Globus pallidus (tissue), 1 donor: ENCODE measurements at regions not wholly inside any gene's neighbourhood (a gene's known extent, or its start where the extent isn't known, plus 50 kb on each side); places are given as distances from the start of the nearest gene placed in this dataset.
"Not testable (repeated sequence)": the region's sequence is repeated elsewhere in the genome, so short reads cannot be mapped to it uniquely, and the experiment has no call there.

Experiments used
- DNase-seq: peaks from one replicate; pipeline ENCODE4 v3.0.0-alpha.2; 2015; ENCODE audit warnings: low spot score

- DNase-seq = no peak
Measured at GRCh38 chr12:5096241-5096924, 52.7 kb downstream of the KCNA5 start.

DNA sequence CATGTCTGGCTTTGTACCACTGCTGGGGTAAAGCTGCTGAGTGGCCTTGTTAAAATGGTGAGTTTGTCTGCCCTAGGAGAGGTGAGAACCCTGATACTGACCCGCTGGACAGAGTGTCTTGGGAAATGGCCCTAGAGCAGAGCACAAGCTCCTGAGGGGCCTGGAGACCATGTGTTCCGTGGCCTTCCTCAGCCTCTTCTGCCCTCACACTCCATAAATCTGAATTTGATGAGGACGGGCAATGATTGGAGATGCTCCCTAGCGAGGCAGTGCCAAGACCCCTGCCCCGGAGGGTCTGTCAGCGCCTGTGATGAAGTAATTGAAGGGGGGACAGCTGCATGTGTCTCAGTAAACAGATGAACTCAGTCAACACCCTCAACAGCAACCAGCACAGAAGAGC lies 54.1 kb downstream of the KCNA5 start:
- DNase-seq = no peak

GRCh38 chr12:5099136-5099535 lies 55.5 kb downstream of the KCNA5 start:
- DNase-seq = no peak

DNA sequence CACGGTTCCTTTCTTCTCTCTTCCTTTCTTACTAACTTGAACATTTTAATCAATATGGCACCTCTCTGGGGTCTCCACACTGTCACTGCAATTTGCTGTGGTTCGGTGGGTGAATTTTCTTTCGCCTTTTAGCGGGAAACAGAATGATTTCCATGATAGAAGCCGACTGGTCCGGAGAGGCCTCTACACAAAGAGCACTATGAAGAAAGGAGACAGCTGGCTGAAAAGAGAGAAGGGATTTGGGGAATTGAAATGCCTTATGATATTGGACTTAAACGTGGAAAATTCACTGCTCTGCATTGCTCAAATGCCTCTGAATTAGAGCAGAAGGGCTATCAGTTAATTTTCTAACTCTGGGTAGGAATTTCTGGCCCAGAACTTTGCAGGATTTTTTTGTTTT lies 55.9 kb downstream of the KCNA5 start:
- no peak for DNase-seq

DNA sequence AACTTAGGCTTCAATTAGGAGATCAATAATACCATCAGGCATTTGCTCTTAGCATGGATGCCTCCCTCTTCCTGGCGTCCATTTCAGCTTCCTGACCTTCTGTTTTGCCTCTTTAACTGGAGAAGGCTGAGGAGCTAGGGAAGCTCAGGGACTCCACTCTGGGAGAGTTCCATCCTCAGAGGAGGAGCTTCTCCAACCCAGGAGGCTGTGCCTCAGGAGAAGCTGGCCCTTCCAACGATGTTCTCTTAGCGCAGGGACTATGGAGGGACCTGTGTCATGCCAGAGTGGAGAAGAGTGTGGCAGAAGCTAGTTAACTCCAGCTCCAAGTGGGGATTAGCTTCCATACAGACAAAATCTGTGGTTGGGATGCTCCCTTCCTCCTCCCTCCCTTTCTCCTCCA lies 58.0 kb downstream of the KCNA5 start:
- DNase-seq = no peak

GRCh38 chr12:5102261-5102789 lies 58.6 kb downstream of the KCNA5 start:
- no peak for DNase-seq

DNA sequence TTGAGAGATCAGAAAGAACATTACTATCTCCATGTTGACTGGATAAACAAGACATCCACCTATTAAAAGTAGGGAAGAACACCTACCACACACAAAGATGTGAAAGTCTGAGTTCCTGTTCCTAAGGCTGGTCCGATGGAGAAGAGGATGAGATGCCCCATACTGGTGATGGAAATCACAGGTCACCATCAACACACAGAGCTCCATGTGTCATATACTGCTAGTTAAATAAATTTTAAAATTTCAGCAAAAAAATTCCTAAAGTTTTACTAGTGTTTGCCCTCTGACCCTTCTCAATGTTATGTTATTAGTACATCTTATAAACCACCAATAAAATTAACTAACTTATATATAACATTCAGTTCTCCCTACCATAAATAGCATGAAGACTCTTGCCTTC lies 59.1 kb downstream of the KCNA5 start:
- no peak for DNase-seq

DNA sequence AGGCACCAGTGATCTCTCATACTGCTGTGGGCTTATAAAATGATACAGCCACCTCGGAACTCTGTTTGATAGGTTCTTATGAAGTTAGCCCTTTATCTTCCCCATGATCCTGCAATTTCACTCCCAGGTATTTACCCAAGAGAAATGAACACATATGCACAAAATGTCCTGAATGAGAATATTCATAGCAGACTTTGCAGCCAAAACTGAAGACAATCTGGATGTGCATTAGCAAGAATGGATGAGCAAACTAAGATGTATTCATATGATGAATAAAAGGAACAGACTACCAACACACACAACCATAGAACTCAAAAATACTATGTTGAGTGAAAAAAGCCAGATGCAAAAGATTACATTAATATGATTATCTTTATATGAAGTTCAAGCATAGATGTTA lies 66.7 kb downstream of the KCNA5 start:
- DNase-seq = no peak

GRCh38 chr12:5114436-5114835 lies 70.8 kb downstream of the KCNA5 start:
- DNase-seq = no peak

- DNase-seq = not testable (repeated sequence)
Measured at GRCh38 chr12:5121784-5122183, 78.1 kb downstream of the KCNA5 start.

DNA sequence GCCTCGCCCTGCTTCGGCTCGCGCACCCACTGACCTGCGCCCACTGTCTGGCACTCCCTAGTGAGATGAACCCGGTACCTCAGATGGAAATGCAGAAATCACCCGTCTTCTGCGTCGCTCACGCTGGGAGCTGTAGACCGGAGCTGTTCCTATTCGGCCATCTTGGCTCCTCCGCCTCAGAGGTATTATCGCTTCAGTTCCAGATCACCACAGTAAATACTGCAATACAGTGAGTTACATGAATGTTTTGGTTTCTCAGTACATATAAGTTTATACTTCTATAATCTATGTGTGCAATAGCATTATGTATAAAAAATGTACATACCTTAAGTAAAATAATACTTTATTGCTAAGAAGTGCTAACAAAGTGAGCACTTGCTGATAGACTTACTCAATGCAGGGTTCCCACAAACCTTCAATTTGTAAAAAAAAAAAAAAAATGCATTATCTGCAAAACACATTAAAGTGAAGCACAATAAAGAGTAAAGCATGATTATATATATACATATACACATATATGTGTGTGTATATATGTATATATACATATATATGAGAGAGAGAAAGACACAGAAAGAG lies 78.7 kb downstream of the KCNA5 start:
- not testable (repeated sequence) for DNase-seq

GRCh38 chr12:5123921-5124320 lies 80.2 kb downstream of the KCNA5 start:
- DNase-seq = no peak

DNA sequence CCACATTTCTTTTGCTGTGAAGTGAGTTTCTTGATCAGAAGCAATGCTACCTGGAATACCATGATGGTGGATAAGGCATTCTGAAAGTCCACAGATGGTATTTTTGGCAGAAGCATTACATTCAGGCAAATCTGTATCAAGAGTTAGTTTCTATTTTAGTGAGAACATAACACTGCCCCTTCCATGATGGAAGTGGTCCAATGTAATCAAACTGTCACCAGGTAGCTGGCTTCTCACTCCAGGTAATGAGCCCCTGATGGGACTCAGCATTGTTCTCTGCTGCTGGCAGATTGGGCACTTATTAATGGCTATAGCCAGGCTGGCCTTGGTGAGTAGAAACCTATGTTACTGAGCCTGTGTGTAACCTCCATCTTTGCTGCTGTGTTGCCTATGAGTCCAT lies 80.7 kb downstream of the KCNA5 start:
- DNase-seq = no peak

DNA sequence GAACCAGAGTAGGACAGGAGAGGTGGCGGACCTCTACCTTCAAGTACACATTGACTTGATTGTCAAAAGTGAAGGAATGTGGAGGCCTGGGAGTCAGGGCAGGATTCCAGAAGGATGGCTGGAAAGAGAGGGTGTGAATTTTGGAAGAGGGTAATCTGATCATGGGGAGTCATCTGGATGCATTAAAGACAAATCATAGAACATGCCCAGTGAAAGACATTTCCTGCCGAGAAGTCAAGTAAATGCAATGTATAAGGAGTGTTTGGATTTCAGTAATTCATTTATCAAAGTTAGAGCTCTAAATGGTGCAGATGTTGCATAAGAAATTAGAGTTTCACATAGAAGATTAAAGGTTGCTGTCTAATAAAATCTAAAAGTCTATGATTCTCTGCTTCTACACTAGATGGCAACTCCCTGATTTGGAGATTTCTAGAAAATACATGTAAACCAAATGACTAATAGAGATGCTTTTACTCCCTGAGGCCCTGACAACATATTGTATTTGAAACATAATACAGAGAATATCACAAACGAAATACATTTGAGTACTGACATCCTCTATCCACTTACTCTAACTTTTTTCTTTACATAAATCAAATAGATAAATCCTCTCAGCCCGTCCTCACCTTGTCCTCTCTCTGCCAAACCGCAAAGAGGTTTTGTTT lies 91.3 kb downstream of the KCNA5 start:
- DNase-seq = no peak

DNA sequence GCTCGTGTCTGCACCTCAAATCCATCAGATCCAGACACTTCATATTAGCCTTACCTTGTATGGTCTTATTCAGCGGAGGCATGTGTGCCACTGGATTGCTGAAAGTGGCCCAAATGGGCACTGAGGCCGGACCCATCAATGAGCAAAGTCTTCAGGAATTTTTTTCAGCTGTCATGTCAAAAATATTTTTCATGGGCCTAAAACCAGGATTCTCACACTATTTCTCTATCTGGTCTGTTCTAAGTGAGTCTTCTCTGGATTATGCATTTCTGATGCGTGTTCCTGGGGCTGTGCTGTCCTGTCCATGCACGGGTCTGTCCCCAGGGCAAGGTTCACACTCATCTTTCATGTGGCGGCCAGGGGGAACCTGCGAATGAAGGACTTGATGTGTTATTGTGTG lies 94.6 kb downstream of the KCNA5 start:
- no peak for DNase-seq

DNA sequence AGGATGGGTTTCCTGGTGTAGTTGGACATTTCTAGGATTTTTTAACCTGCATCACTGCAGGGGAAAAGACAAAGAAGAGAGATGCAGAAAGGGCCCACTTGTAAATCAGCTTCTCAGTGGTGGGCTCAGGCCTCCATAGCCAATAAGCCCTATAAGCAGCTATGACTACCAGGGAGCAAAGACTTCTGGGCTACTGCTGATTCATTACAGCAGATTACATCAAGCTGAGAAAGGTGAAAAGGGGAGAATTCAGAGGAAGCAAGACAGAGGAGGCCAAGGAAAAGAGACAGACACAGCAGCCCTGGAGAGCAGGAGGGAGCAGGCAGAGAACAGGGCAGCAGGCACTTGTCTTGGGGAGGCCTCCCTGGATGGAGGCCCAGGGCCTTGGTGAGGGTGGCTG lies 95.2 kb downstream of the KCNA5 start:
- DNase-seq = no peak

DNA sequence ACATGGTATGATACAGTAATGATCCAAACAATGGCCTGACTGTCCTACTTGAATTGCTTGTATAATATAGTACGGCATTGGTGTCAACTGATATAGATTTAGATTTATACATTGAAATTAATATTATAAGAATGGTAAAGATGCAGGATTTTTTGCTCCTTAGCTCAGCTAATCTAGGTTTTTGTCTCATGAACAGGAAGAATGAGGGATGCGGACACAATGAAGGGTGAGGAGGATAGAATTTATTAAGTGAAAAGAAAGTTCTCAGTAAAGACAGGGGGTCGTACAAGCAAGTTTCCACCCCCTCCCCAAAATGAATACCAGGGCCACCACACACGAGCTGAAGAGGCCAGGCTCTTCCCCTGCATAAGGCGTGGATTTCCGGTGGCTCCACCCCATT lies 96.1 kb downstream of the KCNA5 start:
- no peak for DNase-seq

- no peak for DNase-seq
Measured at GRCh38 chr12:5140190-5140589, 96.5 kb downstream of the KCNA5 start.

DNA sequence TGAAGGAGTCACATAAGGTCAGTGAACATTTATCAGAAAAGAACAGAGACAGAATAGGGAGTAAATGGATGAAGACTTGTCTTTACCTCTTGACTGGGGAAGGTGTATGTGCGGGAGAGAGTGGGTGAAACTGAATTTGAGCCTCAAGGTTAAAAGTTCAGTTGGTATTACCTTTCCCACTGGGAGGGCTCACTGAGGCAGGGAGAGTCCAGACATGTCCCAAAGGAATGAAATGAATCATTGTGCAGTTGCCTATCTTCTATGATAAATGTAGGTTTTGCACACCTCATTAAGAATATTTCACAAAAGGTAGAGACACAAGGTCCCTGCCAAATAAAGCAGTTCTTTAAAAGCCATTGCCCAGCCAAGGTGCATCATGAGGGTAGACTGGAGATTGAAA lies 105.2 kb downstream of the KCNA5 start:
- DNase-seq = no peak

DNA sequence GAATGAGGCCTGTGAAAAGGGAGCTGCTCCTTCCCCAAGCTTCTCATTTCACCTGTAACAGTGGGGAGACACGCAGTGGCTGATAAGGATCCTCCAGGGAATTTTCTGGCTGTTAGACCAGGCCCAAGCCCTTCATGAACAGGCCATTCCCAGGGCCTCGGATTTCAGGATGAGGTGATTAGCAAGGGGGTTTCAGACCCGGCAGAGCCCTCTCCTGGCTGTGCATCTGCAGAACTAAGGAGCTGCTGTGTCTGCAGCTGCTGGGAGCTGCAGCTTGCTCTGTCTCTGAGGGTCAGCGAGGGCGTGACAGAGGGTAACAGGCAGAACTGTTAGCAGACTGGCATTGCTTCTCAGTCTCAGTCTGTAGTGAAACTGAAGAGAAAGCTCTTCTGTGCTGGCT lies 110.4 kb downstream of the KCNA5 start:
- no peak for DNase-seq

- no peak for DNase-seq
Measured at GRCh38 chr12:5155866-5156265, 112.2 kb downstream of the KCNA5 start.

DNA sequence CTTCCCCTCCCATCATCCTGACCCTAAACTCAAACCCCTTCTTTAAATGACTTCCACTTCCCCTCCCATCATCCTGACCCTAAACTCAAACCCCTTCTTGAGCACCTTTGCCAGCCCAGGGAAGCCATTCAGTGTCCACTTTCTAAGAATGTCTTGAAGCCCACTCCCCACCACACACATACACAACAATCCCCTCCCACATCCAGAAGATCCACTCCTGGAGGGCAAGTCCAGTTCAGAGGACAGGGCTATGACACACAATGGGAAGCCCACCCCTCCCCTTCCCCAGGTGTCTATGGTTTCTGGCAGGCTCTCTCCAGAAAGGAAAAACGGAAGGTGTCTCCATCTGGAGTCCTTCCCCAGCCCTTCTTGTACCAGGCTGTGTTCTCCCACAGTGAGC lies 117.1 kb downstream of the KCNA5 start:
- no peak for DNase-seq

- no peak for DNase-seq
Measured at GRCh38 chr12:5163661-5164060, 120.0 kb downstream of the KCNA5 start.
